ENCODE measurements at regions not wholly inside any gene's neighbourhood (a gene's known extent, or its start where the extent isn't known, plus 50 kb on each side); places are given as distances from the start of the nearest gene placed in this dataset.

GRCh38 chr1:83026745-83027144, 972.2 kb downstream of the TTLL7 start:
- TF ChIP-seq CTCF (IDR thresholded peaks at IDR 0.05) (no peak), POLR2AphosphoS5 (IDR thresholded peaks at IDR 0.05) (no peak)
